HG03095 (cell line): ENCODE measurements at regions not wholly inside any gene's neighbourhood (a gene's known extent, or its start where the extent isn't known, plus 50 kb on each side); places are given as distances from the start of the nearest gene placed in this dataset.
"Not testable (repeated sequence)": the region's sequence is repeated elsewhere in the genome, so short reads cannot be mapped to it uniquely, and the experiment has no call there.

Source experiments
- ATAC-seq: cut with Tn5 transposase; IDR thresholded peaks from one replicate; pipeline ENCODE4 v1.9.1; 2021; ENCODE audit warnings: moderate library complexity; ENCODE audit not compliant: unreplicated experiment

GRCh38 chr12:68387338-68387737, 55.2 kb upstream of the MDM1 start:
- ATAC-seq: no peak

GRCh38 chr12:68389305-68389704, 57.1 kb upstream of the MDM1 start:
- ATAC-seq: no peak

- ATAC-seq: no peak
Measured at GRCh38 chr12:68391937-68392336, 59.8 kb upstream of the MDM1 start.

- ATAC-seq: no peak
Measured at GRCh38 chr12:68392376-68392775, 60.2 kb upstream of the MDM1 start.

GRCh38 chr12:68393417-68393816, 61.3 kb upstream of the MDM1 start:
- no peak for ATAC-seq

DNA sequence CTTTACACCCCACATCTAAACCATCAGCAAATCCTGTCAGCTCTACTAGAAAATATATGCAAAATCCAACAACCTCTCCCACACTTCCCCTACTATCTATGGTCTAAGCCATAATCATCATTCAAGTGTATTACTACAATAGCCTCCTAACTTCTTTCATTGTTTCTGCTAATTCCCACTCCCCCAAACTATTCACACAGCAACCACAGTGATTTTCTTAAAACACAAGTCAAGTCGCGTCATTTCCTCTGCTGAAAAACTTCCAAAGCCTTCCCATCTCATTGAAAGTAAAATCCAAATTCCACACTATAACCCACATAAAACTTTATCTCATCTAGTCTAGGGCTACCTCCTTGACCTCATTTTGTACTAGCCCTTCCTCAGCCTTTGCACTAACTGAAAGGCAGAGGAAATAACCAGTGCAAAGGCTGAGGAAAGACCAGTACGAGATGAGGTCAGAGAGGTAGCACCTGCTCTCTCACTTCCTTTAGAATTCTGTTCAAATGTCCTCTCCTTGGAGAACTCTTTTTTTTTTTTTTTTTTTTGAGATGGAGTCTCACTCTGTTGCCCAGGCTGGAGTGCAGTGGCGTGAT, 65.5 kb upstream of the MDM1 start:
- ATAC-seq: no peak

DNA sequence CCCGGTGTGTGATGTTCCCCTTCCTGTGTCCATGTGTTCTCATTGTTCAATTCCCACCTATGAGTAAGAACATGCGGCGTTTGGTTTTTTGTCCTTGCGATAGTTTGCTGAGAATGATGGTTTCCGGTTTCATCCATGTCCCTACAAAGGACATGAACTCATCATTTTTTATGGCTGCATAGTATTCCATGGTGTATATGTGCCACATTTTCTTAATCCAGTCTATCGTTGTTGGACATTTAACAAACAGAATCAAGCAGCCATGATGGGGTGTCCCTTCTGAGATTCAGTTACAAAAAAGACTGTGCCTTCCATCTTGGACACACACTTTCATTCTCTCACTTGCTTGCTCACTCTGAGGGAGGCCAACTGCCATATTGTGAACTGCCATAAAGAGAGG, 66.5 kb upstream of the MDM1 start:
- not testable (repeated sequence) for ATAC-seq

DNA sequence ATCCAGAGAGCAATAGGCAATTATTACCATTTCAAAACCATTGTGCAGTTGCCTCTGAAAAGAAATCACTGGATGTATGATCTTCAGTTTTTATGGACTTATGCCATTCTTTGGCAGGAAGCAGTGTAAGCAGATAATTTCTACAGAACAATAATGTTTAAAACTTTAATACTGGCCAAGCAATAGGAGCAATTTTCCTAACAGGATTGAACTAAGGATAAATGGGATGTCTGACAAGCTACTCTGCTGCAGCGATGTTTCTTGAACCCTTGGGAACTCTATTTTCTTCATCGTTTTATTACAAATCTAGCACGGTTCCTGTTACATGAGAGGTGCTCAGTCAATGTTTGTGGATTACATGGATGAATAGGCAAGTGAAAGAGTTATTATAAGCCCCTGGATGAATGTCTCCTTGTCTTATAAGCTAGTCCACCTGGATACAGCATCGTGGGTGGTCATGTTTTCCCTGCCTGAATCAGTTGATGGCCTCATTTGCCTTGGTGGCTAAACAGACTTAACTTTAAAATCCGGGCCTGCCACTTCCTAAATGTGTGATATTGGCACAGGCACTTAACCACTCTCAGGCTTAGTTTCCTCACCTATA, 68.2 kb upstream of the MDM1 start:
- no peak for ATAC-seq

DNA sequence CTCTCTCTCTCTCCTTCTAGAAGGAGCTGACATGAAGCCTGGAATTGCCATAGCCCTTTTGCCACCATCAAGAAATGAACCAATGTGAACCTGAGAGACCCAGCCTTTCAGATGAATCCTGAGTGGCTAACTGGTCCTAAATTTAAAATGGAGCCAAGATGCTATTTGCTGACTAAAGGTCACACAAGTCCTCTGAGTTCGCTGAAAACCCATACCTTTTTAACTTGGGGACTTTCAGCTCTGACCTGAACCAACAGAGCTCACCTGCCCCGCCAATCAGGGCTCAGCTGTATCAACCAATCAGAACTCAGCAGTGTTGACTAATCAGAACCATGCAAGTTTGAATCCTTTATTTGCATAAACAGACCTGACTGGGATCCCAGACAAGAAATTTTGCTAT, 70.3 kb upstream of the MDM1 start:
- no peak for ATAC-seq

DNA sequence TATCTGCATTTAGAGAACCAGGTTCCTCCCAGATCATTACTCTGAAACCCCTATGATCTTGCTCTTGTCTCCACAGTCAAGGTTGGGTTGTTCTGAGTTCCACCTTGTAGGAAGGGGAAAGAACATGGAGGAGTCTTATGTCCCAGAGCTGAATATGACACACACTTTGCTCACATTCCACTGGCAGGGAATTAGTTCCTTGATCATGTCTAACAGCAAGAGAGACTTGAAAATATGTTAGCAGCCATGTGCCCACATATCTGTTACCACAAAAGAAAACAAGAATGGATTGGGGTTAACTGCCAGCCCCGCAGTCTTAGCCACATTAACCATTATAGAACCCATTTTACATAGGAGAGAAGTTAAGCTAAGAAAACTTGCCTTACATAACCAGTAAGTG, 71.1 kb upstream of the MDM1 start:
- ATAC-seq: no peak

GRCh38 chr12:68403711-68404110, 71.5 kb upstream of the MDM1 start:
- no peak for ATAC-seq

DNA sequence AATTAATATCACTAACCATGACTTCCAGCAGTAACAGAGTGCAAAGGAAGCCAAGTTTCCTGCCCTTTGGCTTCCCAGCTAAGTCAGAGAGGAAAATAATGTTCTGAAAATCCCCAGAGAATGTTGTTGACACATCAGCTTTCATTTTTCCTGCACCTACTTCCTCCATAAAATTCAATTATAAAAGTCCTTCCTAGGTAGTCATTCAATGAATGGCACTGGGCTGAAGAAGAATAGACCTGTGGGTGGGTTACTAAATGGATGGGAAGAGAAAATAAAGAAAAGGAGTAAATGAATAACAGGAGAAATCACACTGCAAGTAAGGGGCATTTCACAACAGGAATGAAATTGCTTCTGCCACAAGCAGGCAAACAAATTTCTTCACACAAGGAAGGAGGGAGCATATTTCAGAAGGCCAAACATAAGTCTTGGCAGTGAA, 73.2 kb upstream of the MDM1 start:
- no peak for ATAC-seq

GRCh38 chr12:68406134-68406576, 74.0 kb upstream of the MDM1 start:
- ATAC-seq: no peak

GRCh38 chr12:68406911-68407310, 74.7 kb upstream of the MDM1 start:
- ATAC-seq: no peak

- no peak for ATAC-seq
Measured at GRCh38 chr12:68410018-68410660, 78.0 kb upstream of the MDM1 start.

DNA sequence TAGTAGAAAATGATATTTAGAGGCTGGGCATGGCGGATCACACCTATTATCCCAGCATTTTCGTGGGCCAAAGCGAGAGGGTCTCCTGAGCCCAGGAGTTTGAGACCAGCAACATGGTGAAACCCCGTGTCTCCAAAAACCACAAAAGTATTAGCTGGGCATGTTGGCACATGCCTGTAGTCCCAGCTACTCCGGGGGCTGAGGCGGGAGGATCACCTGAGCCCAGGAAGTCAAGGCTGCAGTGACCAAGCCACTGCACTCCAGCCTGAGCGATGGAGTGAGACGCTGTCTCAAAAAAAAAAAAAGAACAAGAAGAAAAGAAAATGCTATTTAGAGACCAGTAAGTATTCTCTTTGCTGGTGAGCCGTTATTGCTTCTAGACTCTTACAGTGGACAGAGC, 79.2 kb upstream of the MDM1 start:
- no peak for ATAC-seq

GRCh38 chr12:68414988-68415387, 82.8 kb upstream of the MDM1 start:
- no peak for ATAC-seq

DNA sequence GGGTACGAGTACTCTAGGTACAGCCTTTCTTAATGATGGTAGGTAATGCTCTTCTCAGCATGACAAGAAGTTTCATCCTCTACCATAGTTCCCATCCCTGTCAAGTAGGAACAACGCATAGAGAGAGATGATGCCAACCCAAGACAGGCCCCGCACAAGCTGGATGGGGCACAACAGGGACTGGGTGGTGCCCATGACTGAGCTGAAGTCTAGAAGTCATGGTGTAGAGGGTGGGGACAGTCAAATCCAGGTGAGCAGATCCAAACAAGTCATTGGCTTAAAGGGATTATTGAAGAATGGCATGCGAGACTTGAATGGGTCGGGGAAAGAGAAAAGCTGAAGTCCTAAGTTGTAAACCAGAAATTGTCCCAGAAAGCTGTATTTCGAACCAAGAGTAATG, 84.2 kb upstream of the MDM1 start:
- ATAC-seq: no peak

- ATAC-seq: no peak
Measured at GRCh38 chr12:68416826-68417225, 84.7 kb upstream of the MDM1 start.

DNA sequence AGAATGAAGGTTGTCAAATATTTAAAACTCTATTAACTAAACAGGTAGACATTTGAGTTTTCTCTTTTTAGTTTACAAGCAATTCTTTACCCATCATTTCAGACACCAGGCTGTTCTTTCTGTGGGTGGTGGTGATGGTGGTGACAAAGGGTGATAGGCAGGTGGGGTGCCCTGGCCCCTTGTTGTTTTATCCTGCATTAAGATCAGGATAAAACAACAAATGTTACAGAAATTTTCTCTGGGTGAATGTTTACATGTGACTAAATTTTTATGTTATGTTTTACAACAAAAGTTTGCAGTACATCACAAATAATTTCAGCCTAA, 85.9 kb upstream of the MDM1 start:
- no peak for ATAC-seq

- ATAC-seq: no peak
Measured at GRCh38 chr12:68420225-68421010, 88.3 kb upstream of the MDM1 start.

DNA sequence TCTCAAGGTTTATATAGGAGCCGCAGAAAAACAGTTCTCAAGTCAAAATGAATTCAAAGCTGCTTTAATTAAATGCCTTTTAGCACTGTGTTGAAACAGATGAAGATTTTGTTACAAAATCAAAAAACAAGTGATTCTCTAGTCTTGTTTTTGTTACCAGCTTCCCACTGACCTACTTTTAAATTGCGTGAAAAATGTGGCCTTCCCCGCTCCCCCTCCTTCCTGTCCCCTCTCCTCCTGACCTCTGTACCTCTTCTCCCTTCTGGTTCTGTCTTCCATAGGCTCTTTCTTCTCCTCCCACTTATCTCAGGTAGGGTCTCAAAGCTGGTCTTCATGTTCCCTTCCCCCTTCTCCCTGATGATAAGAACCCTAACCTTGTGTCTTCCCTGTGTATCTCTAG, 90.0 kb upstream of the MDM1 start:
- no peak for ATAC-seq
